ENCODE measurements at regions not wholly inside any gene's neighbourhood (a gene's known extent, or its start where the extent isn't known, plus 50 kb on each side); places are given as distances from the start of the nearest gene placed in this dataset.

- peak; percentile 60 for DNase-seq (ENCODE audit: low spot score)
- Histone ChIP-seq H3K36me3 (replicated peaks in 1 of 2; ENCODE audit: control insufficient read depth in 1 of 2, insufficient read depth in 2 of 2, low read length in 2 of 2) (peaks cover 0 to 12% of the 10 kb centered on the region in 2 experiments; a peak in 1 of 5 replicates), H3K4me3 (replicated peaks in 1 of 3; ENCODE audit: insufficient read depth in 1 of 3, low read depth in 2 of 3, low read length in 3 of 3) (peak overlapping the region in 1 of 3 experiments; percentile 39; a peak in 1 of 6 replicates), H3K9ac (ENCODE audit: insufficient read depth, low read depth, low read length) (0 out of 2 replicates have a peak overlapping the region, but pooled peaks have one; percentile 14), H2AFZ (ENCODE audit: low read length) (no peak overlapping the region), H3K4me1 (ENCODE audit: insufficient read depth, low read length) (peaks cover 19% of the 10 kb centered on the region), H3K79me2 (ENCODE audit: insufficient read depth, low read length) (peaks cover 3% of the 10 kb centered on the region), H3K27me3 (ENCODE audit: control insufficient read depth in 1 of 2, insufficient read depth in 2 of 2, low read length in 2 of 2) (no peaks in the 10 kb centered on the region), H3K27ac (ENCODE audit: extremely low read length, insufficient read depth, low read length) (peak overlapping the region; percentile 61), H3K9me3 (ENCODE audit: low read length) (peaks cover 13% of the 10 kb centered on the region; the same call in 1 of the 2 replicates), H4K20me1 (ENCODE audit: insufficient read depth, low read length) (peaks cover 3% of the 10 kb centered on the region; the same call in 1 of the 2 replicates), H3K4me2 (ENCODE audit: low read depth, low read length) (peak overlapping the region; percentile 63)
- POLR2A ChIA-PET, result interaction anchor here (1.1 to 1.6 kb wide), 4 partner anchors 10 to 42 kb away, joined by 3 to 8 read pairs (median 4); no protein-coding TSS in a partner anchor
- ATAC-seq, result peak; percentile 92
- no TSS peak for BruUV-seq (replicated peaks)
- in situ Hi-C loops (cut with HindIII; ENCODE audit: extremely low pct_ligation_motif_present, low pct_unique_long_range_greater_than_20kb), result no loop called here
- intact Hi-C loops (cut with micrococcal nuclease; ENCODE audit: unreplicated experiment), result no loop called here
- peak; percentile 80 for FAIRE-seq
- WGBS (ENCODE audit: low lambda C conversion rate), result 19% methylated on average over 18 of the region's 18 CpGs
- CTCF ChIA-PET (ENCODE audit: low intra/inter-chr PET ratio, low total read pairs), result no interaction called here
- TF ChIP-seq ZNF296 (CRISPR knock-in tag; conservative IDR thresholded peaks at IDR 0.05) (no peak), NFYB (CRISPR knock-in tag; IDR thresholded peaks at IDR 0.05) (no peak), ZNF546 (CRISPR knock-in tag; conservative IDR thresholded peaks at IDR 0.05) (0 out of 2 replicates have a peak, but pooled peaks have one; percentile 17), MTA3 (CRISPR knock-in tag; IDR thresholded peaks at IDR 0.05) (no peak), ISX (CRISPR knock-in tag; conservative IDR thresholded peaks at IDR 0.05) (no peak), TCF7 (IDR thresholded peaks at IDR 0.05; ENCODE audit: low read depth) (no peak), GMEB2 (CRISPR knock-in tag; IDR thresholded peaks at IDR 0.05; ENCODE audit: low read depth) (no peak), ZBTB39 (CRISPR knock-in tag; IDR thresholded peaks at IDR 0.05) (0 out of 2 replicates have a peak, but pooled peaks have one; percentile 57), ZFY (CRISPR knock-in tag; IDR thresholded peaks at IDR 0.05) (peak; percentile 77), GTF2F1 (IDR thresholded peaks at IDR 0.05; ENCODE audit: low read length) (no peak), ZNF33A (CRISPR knock-in tag; IDR thresholded peaks at IDR 0.05; ENCODE audit: borderline replicate concordance) (no peak), ZBTB20 (CRISPR knock-in tag; IDR thresholded peaks at IDR 0.05; ENCODE audit: borderline replicate concordance, low read depth) (no peak), ZMYM2 (CRISPR knock-in tag; IDR thresholded peaks at IDR 0.05) (peak; percentile 83), ZFP1 (CRISPR knock-in tag; IDR thresholded peaks at IDR 0.05) (no peak), AHDC1 (CRISPR knock-in tag; IDR thresholded peaks at IDR 0.05; ENCODE audit: borderline replicate concordance) (no peak), ZNF562 (CRISPR knock-in tag; IDR thresholded peaks at IDR 0.05; ENCODE audit: borderline replicate concordance) (no peak), ZNF549 (CRISPR knock-in tag; IDR thresholded peaks at IDR 0.05) (no peak), BCL6 (CRISPR knock-in tag; IDR thresholded peaks at IDR 0.05) (peak; percentile 67)
Measured at GRCh38 chr16:85181739-85182129, 69.5 kb upstream of the CIBAR2 start.
